Heart right ventricle (tissue), 16 donors: ENCODE measurements at regions not wholly inside any gene's neighbourhood (a gene's known extent, or its start where the extent isn't known, plus 50 kb on each side); places are given as distances from the start of the nearest gene placed in this dataset.

ENCODE experiments used
- ATAC-seq, 8 donors: fragments of 200-7000 bp; cut with Tn5 transposase; one replicate each; pipeline ENCODE4 v1.9.1; 2020; ENCODE audit warnings: mild to moderate bottlenecking in 8 of 8, moderate library complexity in 8 of 8, moderate number of reproducible peaks in 1 of 8
- DNase-seq, 2 donors: peaks; one replicate each; pipeline ENCODE4 v3.0.0-alpha.2; 2020
- H3K27ac ChIP-seq, 10 donors: fragments of 200-600 bp; sonication (generic) in 2 of 10; one replicate each; pipeline versions ENCODE4 v1.5.0 to v1.8.0; 2020 to 2022; ENCODE audit warnings: mild to moderate bottlenecking in 3 of 10
- H3K27me3 ChIP-seq, 7 donors: fragments of 200-600 bp; one replicate each; pipeline ENCODE4 v1.8.0; 2021 to 2022; ENCODE audit warnings: mild to moderate bottlenecking in 2 of 7
- H3K36me3 ChIP-seq, 9 donors: fragments of 200-600 bp; sonication (generic) in 1 of 9; one replicate each; pipeline versions ENCODE4 v1.5.0 to v1.8.0; 2020 to 2022; ENCODE audit warnings: mild to moderate bottlenecking in 2 of 9
- H3K4me1 ChIP-seq, 9 donors: fragments of 200-600 bp; sonication (generic) in 1 of 9; one replicate each; pipeline versions ENCODE4 v1.5.0 to v1.8.0; 2020 to 2022; ENCODE audit warnings: mild to moderate bottlenecking in 4 of 9
- H3K4me3 ChIP-seq, 10 donors: fragments of 200-600 bp; sonication (generic) in 2 of 10; one replicate each; pipeline versions ENCODE4 v1.5.0 to v1.8.0; 2020 to 2022; ENCODE audit warnings: mild to moderate bottlenecking in 7 of 10, moderate library complexity in 2 of 10
- H3K9me3 ChIP-seq, 11 donors: fragments of 200-600 bp in 10 of 11; sonication (generic) in 2 of 11; one replicate each; pipeline versions ENCODE4 v1.5.0 to v1.8.0; 2013 to 2022; ENCODE audit warnings: mild to moderate bottlenecking in 2 of 11, control low read depth in 1 of 11, moderate library complexity in 1 of 11
- WGBS, 2 donors: extraction: QIAGEN DNeasy Blood & Tissue Kit; methylation state at CpG; one replicate each; pipeline ENCODE4 v1.1.7; 2013; ENCODE audit warnings: inconsistent platforms in 1 of 2; 5-methylcytosine and 5-hydroxymethylcytosine counted together
- intact Hi-C, 10 donors: fragments of 100-400 bp; cut with DNase I; formaldehyde crosslinking; loops; one replicate each; pipeline versions ENCODE4 v1.11.1 to v1.14.2; 2022
- TF ChIP-seq, protein P1 (sequence below), 9 donors: fragments of 200-600 bp; sonication (generic) in 2 of 9; IDR thresholded peaks; one replicate each; pipeline versions ENCODE4 v1.5.0 to v1.8.0; 2021 to 2022; ENCODE audit warnings: antibody characterized with exemption in 9 of 9, mild to moderate bottlenecking in 5 of 9, moderate library complexity in 1 of 9
- donor health status: Arrhythmogenic right ventricular cardiomyopathy.
- donor health status: ischemic (EF 13 %, LVEDD 7.1; RV severe dilation, severe dysfunction).
- donor health status: healthy with polysubstance abuse.
- donor health status: DM: no; HTN: yes; CAD: no.
- donor health status: DM: no; HTN: no; CAD: no.
- donor health status: ischemic (EF 25% LVEDD 6.9; RV normal size, moderate dysfunction).
- donor health status: ischemic (EF 25% LVEDD 5.7; RV mildly dilated, moderate dysfunction).
- donor health status: healthy.
- donor health status: DM: yes; HTN: yes; CAD: no.
- donor health status: Ischemic cardiomyopathy.
- donor health status: ischemic (EF 35%, LVEDD 5.7; RV mildly dilated, moderate dysfunction).
- donor health status: nonischemic (EF 11% LVEDD 7.7; RV severe dilation, severe dysfunction).
- donor health status: DM: yes; HTN: yes; CAD: no.
- donor health status: PGD.
- donor health status: ischemic (EF 29% LVEDD 5.4; RV normal size, mild dysfunction).
- donor health status: nonischemic (EF 23%, LVEDD 6.1; RV moderate dilation, normal function).

DNA sequence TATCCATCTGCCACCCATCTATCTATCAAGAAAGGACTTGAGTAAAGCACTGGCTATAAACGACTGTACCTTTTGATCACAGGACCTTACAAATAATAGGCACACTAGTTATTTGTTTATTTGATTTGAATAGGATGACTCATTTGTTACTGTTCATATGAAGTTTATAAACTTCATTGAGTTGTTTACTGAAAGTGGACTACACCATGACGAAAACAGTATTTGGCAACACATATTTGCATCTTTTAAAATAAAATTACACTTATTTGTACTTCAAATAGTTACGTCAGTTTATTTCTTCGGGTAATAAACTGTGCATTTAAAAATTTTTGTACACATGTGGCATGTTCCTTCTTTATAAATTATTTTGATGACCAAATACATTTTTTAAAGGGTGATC, 133.0 kb downstream of the OGFRL1 start:
- peaks cover 0 to 8% (median 6%) of the 10 kb centered on the region in 9 donors for H3K36me3 ChIP-seq
- TF ChIP-seq, protein P1, sequence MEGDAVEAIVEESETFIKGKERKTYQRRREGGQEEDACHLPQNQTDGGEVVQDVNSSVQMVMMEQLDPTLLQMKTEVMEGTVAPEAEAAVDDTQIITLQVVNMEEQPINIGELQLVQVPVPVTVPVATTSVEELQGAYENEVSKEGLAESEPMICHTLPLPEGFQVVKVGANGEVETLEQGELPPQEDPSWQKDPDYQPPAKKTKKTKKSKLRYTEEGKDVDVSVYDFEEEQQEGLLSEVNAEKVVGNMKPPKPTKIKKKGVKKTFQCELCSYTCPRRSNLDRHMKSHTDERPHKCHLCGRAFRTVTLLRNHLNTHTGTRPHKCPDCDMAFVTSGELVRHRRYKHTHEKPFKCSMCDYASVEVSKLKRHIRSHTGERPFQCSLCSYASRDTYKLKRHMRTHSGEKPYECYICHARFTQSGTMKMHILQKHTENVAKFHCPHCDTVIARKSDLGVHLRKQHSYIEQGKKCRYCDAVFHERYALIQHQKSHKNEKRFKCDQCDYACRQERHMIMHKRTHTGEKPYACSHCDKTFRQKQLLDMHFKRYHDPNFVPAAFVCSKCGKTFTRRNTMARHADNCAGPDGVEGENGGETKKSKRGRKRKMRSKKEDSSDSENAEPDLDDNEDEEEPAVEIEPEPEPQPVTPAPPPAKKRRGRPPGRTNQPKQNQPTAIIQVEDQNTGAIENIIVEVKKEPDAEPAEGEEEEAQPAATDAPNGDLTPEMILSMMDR (IDR thresholded peaks at IDR 0.05), result no peak
- intact Hi-C loops, result loop anchor here in 5 of 10 donors (2.0 to 10.0 kb wide), 7 partner anchors 34 to 137 kb away; partner anchors contain the start of gene OGFRL1 (in 1 of the 5)
- H3K27me3 ChIP-seq, result peaks cover 0 to 46% (median 0%) of the 10 kb centered on the region in 7 donors
- H3K4me3 ChIP-seq, result peak overlapping the region in 4 of 10 donors; percentile 82 to 92 (median 90)
- H3K9me3 ChIP-seq, result no peaks in the 10 kb centered on the region
- 89 to 92% methylated on average over 4 of the region's 4 CpGs for WGBS, 2 donors
- no peak for ATAC-seq
- peaks cover 0 to 34% (median 21%) of the 10 kb centered on the region in 9 donors for H3K4me1 ChIP-seq
- peak overlapping the region in 5 of 10 donors; percentile 97 to 98 (median 97) for H3K27ac ChIP-seq
- no peak for DNase-seq

GRCh38 chr6:71430018-71430417, 141.4 kb downstream of the OGFRL1 start:
- no peaks in the 10 kb centered on the region for H3K4me1 ChIP-seq
- H3K36me3 ChIP-seq, result no peaks in the 10 kb centered on the region
- H3K9me3 ChIP-seq, result no peaks in the 10 kb centered on the region
- intact Hi-C loops, result no loop called here
- no peak for ATAC-seq
- no peak overlapping the region for H3K4me3 ChIP-seq
- DNase-seq, result no peak
- TF ChIP-seq, protein P1 (IDR thresholded peaks at IDR 0.05), result no peak
- no peak overlapping the region for H3K27ac ChIP-seq
- no peaks in the 10 kb centered on the region for H3K27me3 ChIP-seq
- WGBS, 2 donors, result 82 to 88% methylated on average over 3 of the region's 3 CpGs

DNA sequence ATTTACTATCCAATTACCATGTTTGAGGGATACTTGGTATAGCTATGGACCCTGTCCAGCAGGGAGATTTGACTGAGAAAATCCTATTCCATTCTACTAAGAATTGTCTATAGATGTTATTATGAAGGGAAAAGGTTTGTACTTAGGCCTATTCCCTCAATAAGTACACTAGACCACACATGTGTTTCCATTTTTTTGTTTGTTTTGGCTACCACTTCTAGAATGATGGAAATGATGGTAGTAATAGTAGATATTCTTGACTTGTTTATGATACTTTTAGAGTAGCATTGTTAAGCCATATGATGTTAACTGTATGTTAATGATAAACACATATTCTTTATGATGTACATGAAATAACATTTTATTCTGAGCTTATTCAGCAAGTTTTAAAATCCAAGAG, 144.8 kb downstream of the OGFRL1 start:
- no peaks in the 10 kb centered on the region for H3K9me3 ChIP-seq
- TF ChIP-seq, protein P1 (IDR thresholded peaks at IDR 0.05), result no peak
- H3K4me3 ChIP-seq, result no peak overlapping the region
- H3K27ac ChIP-seq, result no peak overlapping the region
- intact Hi-C loops, result no loop called here
- DNase-seq (no peak), ATAC-seq (no peak)
- no peaks in the 10 kb centered on the region for H3K36me3 ChIP-seq
- H3K4me1 ChIP-seq, result no peaks in the 10 kb centered on the region
- no peaks in the 10 kb centered on the region for H3K27me3 ChIP-seq

- peak overlapping the region in 1 of 10 donors; percentile 24 for H3K4me3 ChIP-seq
- H3K36me3 ChIP-seq, result no peaks in the 10 kb centered on the region
- DNase-seq, result no peak
- peak in 5 of 8 donors; percentile 67 to 85 (median 73) for ATAC-seq
- intact Hi-C loops, result loop anchor here in 4 of 10 donors (2.0 to 10.0 kb wide), 3 partner anchors 59 to 252 kb away; no protein-coding TSS in a partner anchor
- no peak overlapping the region for H3K27ac ChIP-seq
- H3K4me1 ChIP-seq, result peaks cover 0 to 21% (median 0%) of the 10 kb centered on the region in 9 donors
- WGBS, 2 donors, result 50 to 58% methylated on average over 4 of the region's 4 CpGs
- H3K27me3 ChIP-seq, result no peaks in the 10 kb centered on the region
- H3K9me3 ChIP-seq, result peaks cover 0 to 19% (median 5%) of the 10 kb centered on the region in 11 donors
- TF ChIP-seq, protein P1 (IDR thresholded peaks at IDR 0.05), result peak in 7 of 9 donors; percentile 22 to 58 (median 26)
Observed at GRCh38 chr6:71444222-71444621, 155.6 kb downstream of the OGFRL1 start.
